GM18520 (cell line): ENCODE measurements at regions not wholly inside any gene's neighbourhood (a gene's known extent, or its start where the extent isn't known, plus 50 kb on each side); places are given as distances from the start of the nearest gene placed in this dataset.

Source experiments
- ATAC-seq: cut with Tn5 transposase; IDR thresholded peaks from one replicate; pipeline ENCODE4 v1.9.1; 2021; ENCODE audit not compliant: unreplicated experiment

DNA sequence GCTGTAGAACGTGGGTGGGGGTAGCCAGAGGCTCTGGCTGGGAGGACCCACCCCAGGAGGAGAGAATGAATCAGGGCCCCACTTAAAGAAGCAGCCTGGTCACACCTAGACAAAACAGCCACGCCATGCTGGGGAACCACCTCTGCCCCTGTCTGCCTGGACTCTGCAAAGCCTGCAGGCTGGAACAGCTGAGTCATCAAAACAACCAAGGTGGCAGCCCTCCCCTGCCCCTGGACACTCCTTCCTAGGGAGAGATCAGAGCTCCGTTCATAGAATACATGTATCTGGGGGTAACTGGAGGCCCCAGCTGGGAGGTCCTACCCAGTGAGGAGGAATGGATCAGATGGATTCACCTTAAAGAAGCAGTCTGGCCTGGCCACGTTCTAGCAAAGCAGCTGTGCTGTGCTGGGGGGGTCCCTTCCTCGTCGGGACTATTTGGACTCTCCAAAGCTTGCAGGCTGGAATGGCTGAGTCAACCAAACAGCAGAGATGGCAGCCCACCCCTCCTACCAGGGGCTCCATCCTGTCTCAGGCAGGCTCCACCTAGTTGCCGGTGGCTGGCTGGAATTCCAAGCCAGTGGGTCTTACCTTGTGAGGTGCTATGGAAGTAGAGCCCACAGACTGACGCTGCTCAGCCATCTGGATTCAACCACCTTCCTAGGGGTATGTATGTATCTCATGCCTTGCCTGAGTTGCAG lies 50.5 kb upstream of the NT5C1B start:
- ATAC-seq = no peak
